DMS114 treated with DMSO at 0.1 percent for 48 hours (cell line): ENCODE measurements at regions not wholly inside any gene's neighbourhood (a gene's known extent, or its start where the extent isn't known, plus 50 kb on each side); places are given as distances from the start of the nearest gene placed in this dataset.

Experiments used
- DNase-seq: peaks from one replicate; lab custom pipeline; 2025; ENCODE audit not compliant: unreplicated experiment; lab: John Stamatoyannopoulos, UW

DNA sequence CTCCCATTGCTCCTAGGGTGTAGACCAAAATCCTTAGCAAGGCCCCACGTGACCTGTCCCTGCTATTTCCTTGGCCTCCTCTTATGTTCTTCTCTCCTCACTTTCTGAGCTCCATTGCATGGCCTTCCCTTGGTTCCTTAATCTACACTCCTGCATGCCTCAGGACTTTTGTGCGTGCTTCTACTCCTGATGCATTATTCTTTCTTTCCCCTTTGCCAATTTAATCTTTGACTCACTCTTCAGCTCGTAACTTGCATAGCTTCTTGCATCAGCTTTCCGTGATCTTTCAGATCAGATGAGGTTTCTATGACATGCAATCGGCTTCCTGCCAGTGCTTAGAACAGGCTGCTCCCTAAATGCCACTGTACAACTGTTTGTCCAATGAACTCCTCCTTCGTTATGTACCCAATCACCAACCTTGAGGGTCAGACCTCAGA, 261.6 kb upstream of the CADM1 start:
- DNase-seq: no peak

- no peak for DNase-seq
Measured at GRCh38 chr11:115764176-115764575, 260.0 kb upstream of the CADM1 start.

DNA sequence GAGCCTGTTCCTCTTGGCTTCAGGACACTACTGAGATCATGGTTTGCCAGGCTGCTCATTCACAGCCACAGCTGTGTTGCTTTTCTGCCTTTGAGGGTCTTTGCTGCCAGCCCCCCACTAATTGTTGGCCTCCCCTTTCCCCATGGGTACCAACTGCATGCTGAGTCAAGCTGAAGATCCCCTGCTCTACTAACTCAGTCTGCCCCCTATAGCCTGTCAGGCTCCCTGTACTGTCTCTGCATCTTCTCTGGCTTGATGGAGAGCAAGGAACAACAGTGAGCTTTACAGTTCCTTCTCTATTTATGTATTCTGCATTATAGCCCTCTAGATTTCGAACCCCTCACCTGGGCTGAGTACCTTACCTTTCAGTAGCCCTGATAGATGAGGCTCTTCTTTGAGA, 257.6 kb upstream of the CADM1 start:
- no peak for DNase-seq

DNA sequence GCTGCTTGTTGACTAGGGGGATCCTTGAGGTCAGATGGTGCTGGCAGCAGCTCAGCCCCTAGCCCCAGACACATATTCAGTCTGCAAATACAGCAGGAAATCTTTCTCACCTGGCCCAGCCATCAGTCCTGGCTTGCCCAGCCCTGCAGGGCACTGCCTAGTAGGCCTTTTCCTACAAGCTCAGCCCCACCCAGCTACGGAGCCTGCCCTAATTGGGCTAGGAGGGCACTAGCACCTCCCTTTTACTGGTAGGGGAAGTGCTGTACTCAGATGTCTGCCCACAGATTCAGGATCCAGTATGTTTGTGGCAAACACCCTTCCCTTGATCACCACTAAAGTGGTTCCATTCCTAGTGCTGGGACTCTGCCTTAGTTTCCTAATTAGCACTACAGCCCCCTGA, 257.1 kb upstream of the CADM1 start:
- DNase-seq: no peak

- no peak for DNase-seq
Measured at GRCh38 chr11:115760461-115761320, 256.5 kb upstream of the CADM1 start.

DNA sequence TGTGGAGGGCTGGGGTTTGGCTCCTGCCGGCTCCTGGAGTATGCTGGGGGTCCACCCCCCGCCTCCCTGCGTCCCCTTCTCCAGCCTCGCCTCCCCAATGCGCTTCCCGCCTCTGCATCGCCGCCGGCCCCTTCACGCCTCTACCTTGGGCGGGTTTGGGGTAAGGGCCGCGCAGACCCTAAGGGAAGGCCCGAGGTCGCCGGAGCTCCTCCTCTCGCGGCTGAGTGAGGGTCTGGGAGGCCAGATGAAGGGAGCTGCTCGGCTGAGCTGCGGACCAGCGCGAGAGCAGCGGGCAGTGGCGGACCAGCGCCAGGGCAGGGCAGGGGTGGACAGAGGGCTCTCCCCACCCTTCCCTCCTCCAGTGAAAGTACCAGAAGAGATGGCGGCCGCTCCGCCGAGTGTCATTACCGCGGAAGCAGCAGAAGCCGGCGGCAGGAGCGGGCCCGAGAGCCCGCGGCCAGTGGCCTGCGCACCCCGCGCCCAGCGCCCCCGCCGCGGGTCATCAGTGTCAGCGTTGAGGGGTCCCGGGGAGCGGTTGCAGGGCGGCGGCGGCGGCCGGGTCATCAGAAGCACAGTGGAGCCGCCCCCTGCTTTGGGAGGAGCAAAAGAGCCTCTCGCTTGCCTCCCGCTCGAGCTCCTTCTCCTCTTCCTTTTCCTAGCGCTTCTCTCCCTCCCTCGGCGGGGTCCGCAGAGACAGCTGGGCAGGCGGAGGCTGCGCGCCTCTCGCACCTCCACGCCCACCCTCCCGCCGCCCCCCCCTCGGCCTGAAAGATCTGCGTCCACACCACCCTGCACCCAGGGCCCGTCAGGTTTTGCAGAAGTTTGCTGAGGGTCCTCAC, 255.6 kb upstream of the CADM1 start:
- no peak for DNase-seq

GRCh38 chr11:115758011-115758410, 253.8 kb upstream of the CADM1 start:
- no peak for DNase-seq

GRCh38 chr11:115751243-115752015, 247.2 kb upstream of the CADM1 start:
- DNase-seq: no peak

GRCh38 chr11:115745610-115746512, 241.6 kb upstream of the CADM1 start:
- no peak for DNase-seq

DNA sequence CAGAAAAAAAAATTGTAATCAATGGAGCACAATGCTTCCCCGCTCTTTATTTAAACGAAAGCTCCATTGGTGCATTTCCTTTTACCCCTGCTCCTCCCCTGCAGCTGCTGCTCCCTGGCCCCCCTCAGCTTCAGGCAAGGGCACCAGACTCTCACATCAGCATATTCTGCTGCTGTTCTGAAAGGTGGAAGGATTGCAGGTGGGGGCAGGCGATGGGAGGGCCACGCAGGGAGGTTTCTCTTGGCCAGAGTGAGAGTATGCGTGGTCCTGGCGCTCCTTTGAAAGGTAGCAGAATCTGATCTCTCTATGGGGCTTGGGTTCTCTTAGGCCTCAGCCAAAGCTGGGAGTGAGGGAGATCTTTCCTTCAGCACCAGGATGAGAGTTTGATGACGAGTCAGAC, 240.9 kb upstream of the CADM1 start:
- no peak for DNase-seq

DNA sequence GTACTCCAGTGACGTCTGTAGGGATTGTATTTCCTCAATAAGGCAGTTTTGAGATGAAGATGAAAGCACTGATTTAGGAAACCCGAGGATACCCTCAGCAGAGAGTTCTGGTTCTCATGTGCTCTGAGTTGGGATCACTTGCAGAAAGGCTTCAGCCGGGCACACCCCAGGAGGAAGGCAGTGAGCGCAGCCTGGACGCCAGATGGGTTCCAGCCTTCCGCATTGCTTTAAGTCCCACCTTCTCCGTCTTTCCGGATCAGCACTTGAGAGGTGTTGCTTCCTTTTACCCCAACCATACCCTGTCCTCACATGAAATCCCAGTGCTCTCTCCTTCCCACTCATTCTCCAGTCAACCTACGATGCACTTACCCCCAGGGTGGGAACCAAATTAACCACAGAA, 239.5 kb upstream of the CADM1 start:
- no peak for DNase-seq

GRCh38 chr11:115741376-115742107, 237.3 kb upstream of the CADM1 start:
- DNase-seq: no peak

DNA sequence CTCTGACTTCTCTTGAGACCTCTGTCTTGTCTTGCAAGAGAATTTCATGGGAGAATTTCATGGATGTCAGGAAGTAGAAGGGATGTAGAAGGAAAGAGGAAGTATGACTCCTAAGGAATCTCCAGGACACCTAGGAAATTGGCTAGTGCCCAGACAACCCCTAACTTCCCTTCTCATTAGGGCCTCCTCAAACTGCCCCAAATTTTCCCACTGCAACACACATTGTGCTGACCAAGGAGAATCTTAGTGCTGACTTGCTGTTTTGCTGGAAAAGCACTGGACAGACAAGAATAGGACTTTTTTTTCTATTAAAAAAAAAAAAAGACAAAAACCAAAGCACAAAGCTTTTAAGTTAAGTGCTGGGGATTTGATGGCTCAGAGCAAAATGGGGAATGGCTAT, 236.1 kb upstream of the CADM1 start:
- DNase-seq: no peak

DNA sequence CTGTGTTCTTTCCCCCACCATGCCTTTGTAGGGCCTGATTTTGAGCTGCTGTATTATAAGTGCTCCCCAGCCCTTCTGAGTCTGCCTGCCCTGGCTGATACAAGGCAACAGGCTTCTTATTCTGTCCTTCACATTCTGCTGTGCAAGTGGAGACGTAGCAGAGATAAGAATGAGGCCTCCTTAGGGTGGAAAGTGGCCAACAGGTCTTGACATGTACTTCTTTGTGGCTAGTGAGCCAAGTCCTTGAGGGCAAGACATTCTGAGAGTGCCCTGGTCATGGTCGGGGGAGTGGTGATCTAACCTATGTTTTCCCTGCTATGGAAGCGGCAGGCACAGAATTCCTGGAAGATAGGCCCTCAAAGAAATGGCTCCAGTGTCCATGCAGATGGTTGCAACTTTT, 235.7 kb upstream of the CADM1 start:
- no peak for DNase-seq

- no peak for DNase-seq
Measured at GRCh38 chr11:115739146-115739545, 234.9 kb upstream of the CADM1 start.

GRCh38 chr11:115737875-115738274, 233.7 kb upstream of the CADM1 start:
- DNase-seq: no peak

- no peak for DNase-seq
Measured at GRCh38 chr11:115736146-115736545, 231.9 kb upstream of the CADM1 start.

GRCh38 chr11:115724666-115725065, 220.5 kb upstream of the CADM1 start:
- DNase-seq: no peak

GRCh38 chr11:115722711-115723110, 218.5 kb upstream of the CADM1 start:
- no peak for DNase-seq
